GM12878 (cell line): ENCODE measurements at regions not wholly inside any gene's neighbourhood (a gene's known extent, or its start where the extent isn't known, plus 50 kb on each side); places are given as distances from the start of the nearest gene placed in this dataset.

Experiments
- ATAC-seq: fragments of 200-7000 bp; cut with Tn5 transposase; 3 replicates; pipeline ENCODE4 v1.9.1; 2020; ENCODE audit warnings: mild to moderate bottlenecking, moderate library complexity
- BruUV-seq: library from RNA; stranded (reverse); fragments of 400-500 nt; replicated peaks from 2 replicates; lab custom pipeline; 2021; lab: Mats Ljungman, UMichigan
- CTCF ChIA-PET: fragments of 300-600 bp; sonication (Branson Sonifier 250); formaldehyde crosslinking; extraction: SDS; loops from one replicate; lab custom pipeline; 2021; ENCODE audit warnings: inconsistent platforms; lab: Yijun Ruan, JAX
- POLR2A ChIA-PET: fragments of 350-600 bp; formaldehyde crosslinking; extraction: SDS; loops from one replicate; lab custom pipeline; 2021; ENCODE audit warnings: inconsistent platforms; lab: Charles Lee
- RAD21 ChIA-PET: fragments of 300-600 bp; sonication (Branson Sonifier 250); formaldehyde crosslinking; loops from one replicate; lab custom pipeline; 2023; ENCODE audit warnings: antibody characterized with exemption; ENCODE audit not compliant: unreplicated experiment; lab: Charles Lee
- SMC1A ChIA-PET: fragments of 300-600 bp; sonication (Branson Sonifier 250); formaldehyde crosslinking; loops from one replicate; lab custom pipeline; 2023; ENCODE audit not compliant: unreplicated experiment, uncharacterized antibody; lab: Charles Lee
- DNase-seq: peaks from one replicate; pipeline ENCODE4 v3.0.0-alpha.2; 2011; ENCODE audit warnings: low read depth, low spot score
- FAIRE-seq: peaks from 3 replicates; lab custom pipeline; 2011; peaks lifted over from hg19 to GRCh38; lab: Jason Lieb, UNC
- H2AFZ ChIP-seq: 2 replicates; pipeline ENCODE4 v1.6.0; 2011; ENCODE audit warnings: low read depth, low read length, control low read depth; ENCODE audit not compliant: control insufficient read depth
- H3K27ac ChIP-seq: 2 replicates; pipeline ENCODE4 v1.5.1; 2011; ENCODE audit warnings: control low read depth; ENCODE audit not compliant: control insufficient read depth, insufficient read depth
- H3K27me3 ChIP-seq, 2 experiments: replicated peaks in 1 of 2; 2 replicates each; pipeline versions ENCODE4 v1.6.0 to v1.6.1; 2011; ENCODE audit warnings: low read length in 1 of 2; ENCODE audit not compliant: control insufficient read depth in 2 of 2, insufficient read depth in 2 of 2
- H3K36me3 ChIP-seq, 2 experiments: 2 replicates each; pipeline ENCODE4 v1.5.1; 2011; ENCODE audit warnings: low read length in 1 of 2; ENCODE audit not compliant: control insufficient read depth in 2 of 2, insufficient read depth in 2 of 2
- H3K4me1 ChIP-seq: 2 replicates; pipeline ENCODE4 v1.6.1; 2011; ENCODE audit warnings: mild to moderate bottlenecking, low read length, moderate library complexity, mixed read lengths; ENCODE audit not compliant: control insufficient read depth, insufficient read depth
- H3K4me2 ChIP-seq: 2 replicates; pipeline ENCODE4 v1.6.0; 2011; ENCODE audit warnings: control low read depth; ENCODE audit not compliant: control insufficient read depth, insufficient read depth
- H3K4me3 ChIP-seq: fragments of 200-600 bp; sonication (generic); 2 replicates; pipeline ENCODE4 v1.5.1; 2016
- H3K79me2 ChIP-seq: 2 replicates; pipeline ENCODE4 v1.6.0; 2011; ENCODE audit warnings: low read length; ENCODE audit not compliant: control insufficient read depth, insufficient read depth
- H3K9ac ChIP-seq: 2 replicates; pipeline ENCODE4 v1.8.0; 2011; ENCODE audit warnings: low read length, control low read depth, mixed read lengths; ENCODE audit not compliant: control insufficient read depth, insufficient read depth
- H3K9me3 ChIP-seq: replicated peaks from 3 replicates; pipeline ENCODE4 v1.5.1; 2011; ENCODE audit warnings: mild to moderate bottlenecking, low read length; ENCODE audit not compliant: control insufficient read depth, insufficient read depth
- H4K20me1 ChIP-seq: 2 replicates; pipeline ENCODE4 v1.6.0; 2011; ENCODE audit not compliant: control insufficient read depth, insufficient read depth
- CUX1 ChIP-seq: IDR thresholded peaks from 2 replicates; pipeline ENCODE4 v1.6.1; 2012; ENCODE audit warnings: improper control_type of control experiment, low read depth, low read length; ENCODE audit not compliant: insufficient replicate concordance
- EGR1 ChIP-seq, 2 experiments: IDR thresholded peaks; 1 replicate in 1 of 2; 2 replicates in 1 of 2; pipeline ENCODE4 v1.6.1; 2011 to 2012; ENCODE audit warnings: low read depth in 2 of 2, low read length in 2 of 2, borderline replicate concordance in 1 of 2, mild to moderate bottlenecking in 1 of 2, moderate library complexity in 1 of 2
- ETV6 ChIP-seq, 2 experiments: fragments of 450-650 bp in 1 of 2; IDR thresholded peaks in 1 of 2; conservative IDR thresholded peaks in 1 of 2; 2 replicates each; pipeline ENCODE4 v1.6.1; 2014; ENCODE audit warnings: antibody characterized with exemption in 1 of 2, borderline replicate concordance in 1 of 2, low read depth in 1 of 2, mild to moderate bottlenecking in 1 of 2, moderate library complexity in 1 of 2
- GABPA ChIP-seq: IDR thresholded peaks from 2 replicates; pipeline ENCODE4 v1.6.1; 2014; ENCODE audit warnings: antibody characterized with exemption, low read depth, mild to moderate bottlenecking, inconsistent platforms
- LARP7 ChIP-seq: fragments of 450-650 bp; IDR thresholded peaks from 2 replicates; pipeline ENCODE4 v1.6.1; 2017; ENCODE audit warnings: mild to moderate bottlenecking
- RAD21 ChIP-seq: IDR thresholded peaks from 2 replicates; pipeline ENCODE4 v1.6.1; 2011; ENCODE audit warnings: mild to moderate bottlenecking, low read depth, low read length, moderate library complexity; ENCODE audit not compliant: insufficient read depth
- RCOR1 ChIP-seq: conservative IDR thresholded peaks from 2 replicates; pipeline ENCODE4 v1.6.1; 2012; ENCODE audit warnings: low read depth, low read length, improper control_type of control experiment
- SMC3 ChIP-seq: IDR thresholded peaks from 2 replicates; pipeline ENCODE4 v1.6.1; 2011; ENCODE audit warnings: low read length, improper control_type of control experiment, borderline replicate concordance
- SRF ChIP-seq, 2 experiments: IDR thresholded peaks; 2 replicates each; pipeline ENCODE4 v1.6.1; 2011; ENCODE audit warnings: low read depth in 2 of 2, low read length in 2 of 2, mild to moderate bottlenecking in 1 of 2, moderate library complexity in 1 of 2
- ZNF622 ChIP-seq: fragments of 450-650 bp; IDR thresholded peaks from 2 replicates; pipeline ENCODE4 v1.6.1; 2017; ENCODE audit warnings: mild to moderate bottlenecking, inconsistent platforms
- ZSCAN29 ChIP-seq: fragments of 450-650 bp; IDR thresholded peaks from 2 replicates; pipeline ENCODE4 v1.6.1; 2017; ENCODE audit warnings: mild to moderate bottlenecking, moderate library complexity
- WGBS: methylation state at CpG from one replicate; pipeline ENCODE4 v1.1.6; 2016; ENCODE audit warnings: low lambda C conversion rate; ENCODE audit not compliant: insufficient replicate concordance, insufficient coverage; ENCODE audit errors: missing lambda C conversion rate; 5-methylcytosine and 5-hydroxymethylcytosine counted together
- in situ Hi-C: fragments of 300-500 bp; cut with MboI; formaldehyde crosslinking; loops from 9 replicates; pipeline ENCODE4 v1.14.3; 2018; ENCODE audit warnings: mixed read lengths
- intact Hi-C: fragments of 100-400 bp; cut with micrococcal nuclease; formaldehyde crosslinking; loops from one replicate; pipeline ENCODE4 v1.14.2; 2022; ENCODE audit not compliant: unreplicated experiment
- TF ChIP-seq, protein P1 (sequence below): fragments of 450-650 bp; IDR thresholded peaks from 2 replicates; pipeline ENCODE4 v1.6.1; 2014; ENCODE audit warnings: mild to moderate bottlenecking

GRCh38 chr4:147325571-147325981 is 155.3 kb upstream of the EDNRA start:
- SMC1A ChIA-PET: no interaction called here
- in situ Hi-C loops: no loop called here
- no peak overlapping the region for H3K9ac ChIP-seq
- ATAC-seq (no peak), FAIRE-seq (no peak), DNase-seq (no peak)
- no peaks in the 10 kb centered on the region for H3K9me3 ChIP-seq
- RAD21 ChIA-PET: no interaction called here
- no peaks in the 10 kb centered on the region for H3K4me1 ChIP-seq
- TF ChIP-seq CUX1 (no peak), RAD21 (no peak), ZSCAN29 (no peak), RCOR1 (no peak), EGR1 (IDR thresholded peaks at IDR 0.05; ENCODE audit: borderline replicate concordance in 1 of 2, low read depth in 2 of 2, low read length in 2 of 2) (no peak), SMC3 (no peak), LARP7 (no peak), ZNF622 (no peak), ETV6 (conservative IDR thresholded peaks at IDR 0.05 in 1 of 2, IDR thresholded peaks at IDR 0.05 in 1 of 2; ENCODE audit: borderline replicate concordance in 1 of 2, low read depth in 1 of 2) (no peak), SRF (IDR thresholded peaks at IDR 0.05; ENCODE audit: low read depth in 2 of 2, low read length in 2 of 2) (no peak), GABPA (no peak)
- TF ChIP-seq, protein P1, sequence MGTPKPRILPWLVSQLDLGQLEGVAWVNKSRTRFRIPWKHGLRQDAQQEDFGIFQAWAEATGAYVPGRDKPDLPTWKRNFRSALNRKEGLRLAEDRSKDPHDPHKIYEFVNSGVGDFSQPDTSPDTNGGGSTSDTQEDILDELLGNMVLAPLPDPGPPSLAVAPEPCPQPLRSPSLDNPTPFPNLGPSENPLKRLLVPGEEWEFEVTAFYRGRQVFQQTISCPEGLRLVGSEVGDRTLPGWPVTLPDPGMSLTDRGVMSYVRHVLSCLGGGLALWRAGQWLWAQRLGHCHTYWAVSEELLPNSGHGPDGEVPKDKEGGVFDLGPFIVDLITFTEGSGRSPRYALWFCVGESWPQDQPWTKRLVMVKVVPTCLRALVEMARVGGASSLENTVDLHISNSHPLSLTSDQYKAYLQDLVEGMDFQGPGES: no peak
- no peak overlapping the region for H3K27ac ChIP-seq
- intact Hi-C loops: no loop called here
- no peak overlapping the region for H3K4me2 ChIP-seq
- no peaks in the 10 kb centered on the region for H3K27me3 ChIP-seq
- WGBS: 46% methylated on average over 3 of the region's 3 CpGs
- no peak overlapping the region for H2AFZ ChIP-seq
- no peaks in the 10 kb centered on the region for H4K20me1 ChIP-seq
- no peaks in the 10 kb centered on the region for H3K36me3 ChIP-seq
- BruUV-seq: no TSS peak
- no peak overlapping the region for H3K4me3 ChIP-seq
- POLR2A ChIA-PET: no interaction called here
- no peaks in the 10 kb centered on the region for H3K79me2 ChIP-seq
- CTCF ChIA-PET: no interaction called here
